ENCODE measurements at regions not wholly inside any gene's neighbourhood (a gene's known extent, or its start where the extent isn't known, plus 50 kb on each side); places are given as distances from the start of the nearest gene placed in this dataset.

GRCh38 chr2:116440104-116440653, 1374.3 kb upstream of the DDX18 start:
- TF ChIP-seq CTCF (IDR thresholded peaks at IDR 0.05 in 4 of 5, conservative IDR thresholded peaks at IDR 0.05 in 1 of 5) (no peak), POLR2A (IDR thresholded peaks at IDR 0.05) (no peak)
